ENCODE measurements at regions not wholly inside any gene's neighbourhood (a gene's known extent, or its start where the extent isn't known, plus 50 kb on each side); places are given as distances from the start of the nearest gene placed in this dataset.

DNA sequence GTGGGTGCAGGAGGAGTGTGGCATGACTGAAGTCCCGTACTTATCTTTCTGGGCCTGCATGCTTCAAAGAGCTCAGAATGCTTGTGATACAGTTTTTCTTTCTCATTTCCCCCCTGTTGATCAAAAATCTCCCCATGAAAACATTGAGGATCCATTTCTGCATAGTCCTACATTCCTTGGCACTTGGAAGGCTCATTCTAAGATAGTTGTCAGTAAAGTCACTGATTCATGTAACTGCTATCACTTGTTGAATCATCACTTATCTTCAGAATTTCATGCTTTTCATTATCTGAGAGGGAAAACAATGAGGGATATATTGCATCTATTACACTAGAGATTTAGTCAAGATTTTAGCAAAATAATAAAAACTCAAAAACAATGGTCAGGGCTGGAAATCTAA, 1953.1 kb upstream of the CDH6 start:
- TF ChIP-seq, protein P1, sequence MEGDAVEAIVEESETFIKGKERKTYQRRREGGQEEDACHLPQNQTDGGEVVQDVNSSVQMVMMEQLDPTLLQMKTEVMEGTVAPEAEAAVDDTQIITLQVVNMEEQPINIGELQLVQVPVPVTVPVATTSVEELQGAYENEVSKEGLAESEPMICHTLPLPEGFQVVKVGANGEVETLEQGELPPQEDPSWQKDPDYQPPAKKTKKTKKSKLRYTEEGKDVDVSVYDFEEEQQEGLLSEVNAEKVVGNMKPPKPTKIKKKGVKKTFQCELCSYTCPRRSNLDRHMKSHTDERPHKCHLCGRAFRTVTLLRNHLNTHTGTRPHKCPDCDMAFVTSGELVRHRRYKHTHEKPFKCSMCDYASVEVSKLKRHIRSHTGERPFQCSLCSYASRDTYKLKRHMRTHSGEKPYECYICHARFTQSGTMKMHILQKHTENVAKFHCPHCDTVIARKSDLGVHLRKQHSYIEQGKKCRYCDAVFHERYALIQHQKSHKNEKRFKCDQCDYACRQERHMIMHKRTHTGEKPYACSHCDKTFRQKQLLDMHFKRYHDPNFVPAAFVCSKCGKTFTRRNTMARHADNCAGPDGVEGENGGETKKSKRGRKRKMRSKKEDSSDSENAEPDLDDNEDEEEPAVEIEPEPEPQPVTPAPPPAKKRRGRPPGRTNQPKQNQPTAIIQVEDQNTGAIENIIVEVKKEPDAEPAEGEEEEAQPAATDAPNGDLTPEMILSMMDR (IDR thresholded peaks at IDR 0.05): no peak
- no peak for TF ChIP-seq POLR2A (IDR thresholded peaks at IDR 0.05)
- TF ChIP-seq POLR2AphosphoS5 (IDR thresholded peaks at IDR 0.05): no peak

All from prostate gland (tissue), 2 donors.